PC-9 (cell line): ENCODE measurements at regions not wholly inside any gene's neighbourhood (a gene's known extent, or its start where the extent isn't known, plus 50 kb on each side); places are given as distances from the start of the nearest gene placed in this dataset.

Experiments
- BruUV-seq: library from RNA; stranded (reverse); fragments of 400-500 nt; replicated peaks from 2 replicates; lab custom pipeline; 2021; lab: Mats Ljungman, UMichigan
- CTCF ChIA-PET: fragments of 300-600 bp; sonication (Branson Sonifier 250); formaldehyde crosslinking; loops from one replicate; lab custom pipeline; 2022; ENCODE audit warnings: antibody characterized with exemption; lab: Charles Lee
- POLR2A ChIA-PET: fragments of 300-600 bp; sonication (Branson Sonifier 250); formaldehyde crosslinking; loops from one replicate; lab custom pipeline; 2022; ENCODE audit warnings: antibody characterized with exemption; ENCODE audit not compliant: unreplicated experiment; lab: Charles Lee
- DNase-seq, 2 experiments: peaks; one replicate each; pipeline versions ENCODE4 v3.0.0 to v3.0.0-alpha.2; 2015 to 2022; ENCODE audit warnings: mixed read lengths in 1 of 2
- H2AFZ ChIP-seq: fragments of 200-600 bp; sonication (generic); 2 replicates; pipeline ENCODE4 v1.8.1; 2017; ENCODE audit warnings: antibody characterized with exemption
- H3F3A ChIP-seq: fragments of 200-600 bp; sonication (generic); 2 replicates; pipeline ENCODE4 v1.8.1; 2017; ENCODE audit warnings: antibody characterized with exemption, mild to moderate bottlenecking, low read depth; ENCODE audit not compliant: insufficient read depth
- H3K27ac ChIP-seq: fragments of 200-600 bp; sonication (generic); 2 replicates; pipeline ENCODE4 v1.6.1; 2016; ENCODE audit warnings: mixed run types
- H3K27me3 ChIP-seq: fragments of 200-600 bp; sonication (generic); 2 replicates; pipeline ENCODE4 v1.6.1; 2016; ENCODE audit warnings: low read depth, mixed run types; ENCODE audit not compliant: insufficient read depth
- H3K36me3 ChIP-seq: fragments of 200-600 bp; sonication (generic); 2 replicates; pipeline ENCODE4 v1.6.1; 2016; ENCODE audit warnings: low read depth, mixed run types
- H3K4me1 ChIP-seq: fragments of 200-600 bp; sonication (generic); replicated peaks from 2 replicates; pipeline ENCODE4 v1.6.1; 2016; ENCODE audit warnings: mixed run types; ENCODE audit not compliant: insufficient read depth
- H3K4me2 ChIP-seq: fragments of 200-600 bp; sonication (generic); 2 replicates; pipeline ENCODE4 v1.6.1; 2017; ENCODE audit warnings: mixed run types
- H3K4me3 ChIP-seq: fragments of 200-600 bp; sonication (generic); 2 replicates; pipeline ENCODE4 v1.6.1; 2016; ENCODE audit warnings: mixed run types
- H3K79me2 ChIP-seq: fragments of 200-600 bp; sonication (generic); 2 replicates; pipeline ENCODE4 v1.6.1; 2017; ENCODE audit warnings: low read depth, mixed run types
- H3K9me2 ChIP-seq: fragments of 200-600 bp; sonication (generic); 2 replicates; pipeline ENCODE4 v1.8.1; 2017; ENCODE audit warnings: mild to moderate bottlenecking; ENCODE audit not compliant: insufficient read depth
- H3K9me3 ChIP-seq: fragments of 200-600 bp; sonication (generic); 2 replicates; pipeline ENCODE4 v1.8.1; 2016; ENCODE audit warnings: low read depth; ENCODE audit not compliant: insufficient read depth
- H4K20me1 ChIP-seq: fragments of 200-600 bp; sonication (generic); 2 replicates; pipeline ENCODE4 v1.8.1; 2017; ENCODE audit not compliant: insufficient read depth
- EZH2 ChIP-seq: fragments of 200-600 bp; sonication (generic); IDR thresholded peaks from 2 replicates; pipeline ENCODE4 v1.8.0; 2017; ENCODE audit warnings: antibody characterized with exemption, low read depth
- intact Hi-C: fragments of 100-400 bp; cut with micrococcal nuclease; formaldehyde crosslinking; loops from one replicate; pipeline ENCODE4 v1.10.0; 2022; ENCODE audit not compliant: unreplicated experiment
- TF ChIP-seq, protein P1 (sequence below): fragments of 200-600 bp; sonication (generic); conservative IDR thresholded peaks from 2 replicates; pipeline ENCODE4 v1.6.1; 2017; ENCODE audit warnings: mixed run types, antibody characterized with exemption, mild to moderate bottlenecking, moderate library complexity

DNA sequence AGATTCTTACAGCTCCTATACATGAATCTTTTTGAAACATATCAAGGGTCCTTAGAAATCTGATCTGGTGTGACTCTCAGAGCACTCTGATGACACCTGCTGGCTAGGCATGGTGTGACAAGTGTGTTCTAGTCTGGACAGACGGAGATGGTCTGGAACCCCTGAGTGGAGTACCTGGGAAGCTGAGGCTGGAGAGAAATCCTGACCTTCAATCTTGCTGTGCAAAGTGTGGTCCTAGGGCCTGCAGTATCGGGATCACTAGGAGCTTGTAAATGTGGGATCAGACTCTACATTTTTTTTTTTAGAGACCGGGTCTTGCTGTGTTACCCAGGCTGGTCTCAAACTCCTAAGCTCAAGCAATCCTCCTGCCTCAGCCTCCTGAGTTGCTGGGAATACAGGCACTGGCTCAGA, 78.6 kb upstream of the SOD1 start:
- no peaks in the 10 kb centered on the region for H3F3A ChIP-seq
- H4K20me1 ChIP-seq, result no peaks in the 10 kb centered on the region
- H2AFZ ChIP-seq, result no peak overlapping the region
- H3K4me3 ChIP-seq, result no peak overlapping the region
- TF ChIP-seq EZH2, result no peak
- TF ChIP-seq, protein P1, sequence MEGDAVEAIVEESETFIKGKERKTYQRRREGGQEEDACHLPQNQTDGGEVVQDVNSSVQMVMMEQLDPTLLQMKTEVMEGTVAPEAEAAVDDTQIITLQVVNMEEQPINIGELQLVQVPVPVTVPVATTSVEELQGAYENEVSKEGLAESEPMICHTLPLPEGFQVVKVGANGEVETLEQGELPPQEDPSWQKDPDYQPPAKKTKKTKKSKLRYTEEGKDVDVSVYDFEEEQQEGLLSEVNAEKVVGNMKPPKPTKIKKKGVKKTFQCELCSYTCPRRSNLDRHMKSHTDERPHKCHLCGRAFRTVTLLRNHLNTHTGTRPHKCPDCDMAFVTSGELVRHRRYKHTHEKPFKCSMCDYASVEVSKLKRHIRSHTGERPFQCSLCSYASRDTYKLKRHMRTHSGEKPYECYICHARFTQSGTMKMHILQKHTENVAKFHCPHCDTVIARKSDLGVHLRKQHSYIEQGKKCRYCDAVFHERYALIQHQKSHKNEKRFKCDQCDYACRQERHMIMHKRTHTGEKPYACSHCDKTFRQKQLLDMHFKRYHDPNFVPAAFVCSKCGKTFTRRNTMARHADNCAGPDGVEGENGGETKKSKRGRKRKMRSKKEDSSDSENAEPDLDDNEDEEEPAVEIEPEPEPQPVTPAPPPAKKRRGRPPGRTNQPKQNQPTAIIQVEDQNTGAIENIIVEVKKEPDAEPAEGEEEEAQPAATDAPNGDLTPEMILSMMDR, result peak; percentile 85
- ChIA-PET POLR2A (interaction anchor here (0.6 kb wide), 2 partner anchors 16 to 396 kb away, joined by 3 to 5 read pairs; no protein-coding TSS in a partner anchor), CTCF (interaction anchor here (0.6 to 1.2 kb wide), 4 partner anchors 227 to 382 kb away, joined by 3 to 5 read pairs (median 4); no protein-coding TSS in a partner anchor)
- BruUV-seq, result no TSS peak
- no peaks in the 10 kb centered on the region for H3K27me3 ChIP-seq
- no peaks in the 10 kb centered on the region for H3K9me3 ChIP-seq
- H3K4me1 ChIP-seq, result no peaks in the 10 kb centered on the region
- DNase-seq, result peak; percentile 44 to 56
- no peak overlapping the region for H3K4me2 ChIP-seq
- H3K27ac ChIP-seq, result no peak overlapping the region
- no peaks in the 10 kb centered on the region for H3K36me3 ChIP-seq
- no peaks in the 10 kb centered on the region for H3K79me2 ChIP-seq
- intact Hi-C loops, result loop anchor here (1.0 to 5.0 kb wide), 4 partner anchors 124 to 383 kb away; no protein-coding TSS in a partner anchor
- H3K9me2 ChIP-seq, result no peaks in the 10 kb centered on the region

DNA sequence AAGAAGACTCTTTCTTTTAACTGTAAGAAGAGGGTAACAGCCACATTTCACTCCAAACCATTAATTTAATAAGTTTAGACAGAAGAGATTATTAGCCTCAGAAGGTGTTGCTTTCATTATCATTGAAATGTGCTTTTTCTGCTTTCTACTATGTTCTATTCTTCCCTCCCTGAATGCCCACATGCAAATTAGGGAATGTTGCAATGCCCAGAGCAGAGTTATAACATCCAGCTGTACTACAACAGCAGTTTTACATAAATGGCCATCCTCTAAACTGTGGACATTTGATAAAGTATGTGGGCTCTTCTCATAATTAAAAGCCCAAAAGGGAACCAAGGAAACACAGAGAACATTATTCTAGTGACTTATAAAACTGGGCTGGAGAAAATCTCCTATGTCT, 82.2 kb upstream of the SOD1 start:
- no TSS peak for BruUV-seq
- no peaks in the 10 kb centered on the region for H3K79me2 ChIP-seq
- H3K36me3 ChIP-seq, result no peaks in the 10 kb centered on the region
- no peak overlapping the region for H3K4me3 ChIP-seq
- no peaks in the 10 kb centered on the region for H4K20me1 ChIP-seq
- no peak overlapping the region for H3K27ac ChIP-seq
- no peak overlapping the region for H3K4me2 ChIP-seq
- H3F3A ChIP-seq, result no peaks in the 10 kb centered on the region
- ChIA-PET POLR2A (no interaction called here), CTCF (no interaction called here)
- intact Hi-C loops, result no loop called here
- H3K9me2 ChIP-seq, result no peaks in the 10 kb centered on the region
- H3K4me1 ChIP-seq, result no peaks in the 10 kb centered on the region
- no peaks in the 10 kb centered on the region for H3K27me3 ChIP-seq
- no peak for DNase-seq
- H3K9me3 ChIP-seq, result no peaks in the 10 kb centered on the region
- no peak overlapping the region for H2AFZ ChIP-seq
- TF ChIP-seq, protein P1, result no peak
- no peak for TF ChIP-seq EZH2

DNA sequence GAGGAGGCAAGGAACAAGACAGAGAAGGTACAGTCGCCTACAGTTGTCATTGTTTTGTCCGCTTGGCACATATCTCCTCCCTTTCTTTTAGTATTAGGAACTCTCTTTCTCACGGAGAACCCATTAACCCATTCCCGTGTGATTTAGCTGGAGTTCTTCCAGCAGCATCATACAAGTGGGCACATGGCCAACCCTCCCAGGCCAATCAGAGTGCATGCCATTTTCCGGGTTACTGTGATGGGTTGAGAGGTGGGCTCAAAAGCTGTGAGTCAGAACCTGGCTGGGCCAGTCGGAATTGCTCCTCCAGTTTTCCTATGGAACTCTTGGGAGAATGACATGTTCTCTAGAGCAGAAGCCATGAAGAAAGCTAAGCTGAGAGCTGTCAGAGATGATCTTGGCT, 83.1 kb upstream of the SOD1 start:
- Histone ChIP-seq H3K4me3 (no peak overlapping the region), H3K4me1 (no peaks in the 10 kb centered on the region), H4K20me1 (no peaks in the 10 kb centered on the region), H3K9me3 (no peaks in the 10 kb centered on the region), H3K9me2 (no peaks in the 10 kb centered on the region), H3K27me3 (no peaks in the 10 kb centered on the region), H3K4me2 (no peak overlapping the region), H3K79me2 (no peaks in the 10 kb centered on the region), H2AFZ (no peak overlapping the region), H3K36me3 (no peaks in the 10 kb centered on the region), H3F3A (no peaks in the 10 kb centered on the region), H3K27ac (no peak overlapping the region)
- no TSS peak for BruUV-seq
- CTCF ChIA-PET, result no interaction called here
- intact Hi-C loops, result no loop called here
- DNase-seq, result no peak
- no peak for TF ChIP-seq EZH2
- TF ChIP-seq, protein P1, result no peak
- POLR2A ChIA-PET, result no interaction called here
